K562 (cell line): ENCODE measurements at regions not wholly inside any gene's neighbourhood (a gene's known extent, or its start where the extent isn't known, plus 50 kb on each side); places are given as distances from the start of the nearest gene placed in this dataset.
A peak's percentile ranks its signal among the peaks of the same experiment; 100 is the strongest.

Experiments
- BRCA1 ChIP-seq, 2 experiments: fragments of 450-650 bp in 1 of 2; sonication (generic) in 1 of 2; formaldehyde crosslinking in 1 of 2; IDR thresholded peaks; 2 replicates each; pipeline versions ENCODE4 v1.5.0 to v1.6.1; 2017 to 2020; ENCODE audit warnings: mild to moderate bottlenecking in 1 of 2, missing genetic modification reagents in 1 of 2
- CBFA2T2 ChIP-seq: fragments of 450-650 bp; conservative IDR thresholded peaks from 2 replicates; pipeline ENCODE4 v1.6.1; 2017; ENCODE audit warnings: mild to moderate bottlenecking
- CBX2 ChIP-seq: fragments of 200-600 bp; sonication (generic); IDR thresholded peaks from one replicate; pipeline ENCODE4 v1.6.1; 2012; ENCODE audit warnings: mild to moderate bottlenecking, low read length, inconsistent platforms; ENCODE audit not compliant: insufficient read depth, poor library complexity, severe bottlenecking
- HNRNPLL ChIP-seq: fragments of 200-400 bp; formaldehyde crosslinking; IDR thresholded peaks from 2 replicates; pipeline ENCODE4 v1.6.1; 2017; ENCODE audit warnings: low read length, low read depth, mild to moderate bottlenecking; ENCODE audit not compliant: poor library complexity, severe bottlenecking
- HOXB6 ChIP-seq: fragments of 250-450 bp; sonication (Bioruptor Pico); IDR thresholded peaks from 2 replicates; pipeline ENCODE4 v1.5.1; 2022; ENCODE audit warnings: mild to moderate bottlenecking, borderline replicate concordance
- MBD2 ChIP-seq: sonication (generic); IDR thresholded peaks from 2 replicates; pipeline ENCODE4 v1.6.1; 2016; ENCODE audit warnings: low read depth, borderline replicate concordance
- OTX1 ChIP-seq: fragments of 450-650 bp; formaldehyde crosslinking; IDR thresholded peaks from 2 replicates; pipeline ENCODE4 v1.4.0; 2022; ENCODE audit warnings: mild to moderate bottlenecking
- RBFOX2 ChIP-seq: fragments of 200-400 bp; formaldehyde crosslinking; IDR thresholded peaks from 2 replicates; pipeline ENCODE4 v1.6.1; 2017; ENCODE audit warnings: low read depth, mild to moderate bottlenecking, low read length, moderate library complexity
- RCOR1 ChIP-seq, 2 experiments: IDR thresholded peaks; 2 replicates each; pipeline ENCODE4 v1.6.1; 2012; ENCODE audit warnings: low read depth in 2 of 2, low read length in 2 of 2, borderline replicate concordance in 1 of 2, improper control_type of control experiment in 1 of 2
- SOX6 ChIP-seq: fragments of 450-650 bp; IDR thresholded peaks from 2 replicates; pipeline ENCODE4 v1.6.1; 2014; ENCODE audit warnings: mild to moderate bottlenecking
- SPI1 ChIP-seq: IDR thresholded peaks from 2 replicates; pipeline ENCODE4 v1.6.1; 2011; ENCODE audit warnings: low read depth, low read length, control low read depth, borderline replicate concordance
- ZNF347 ChIP-seq: fragments of 450-650 bp; formaldehyde crosslinking; IDR thresholded peaks from 2 replicates; pipeline ENCODE4 v1.4.0; 2020; ENCODE audit warnings: low read depth, mild to moderate bottlenecking, moderate library complexity
- ZNF644 ChIP-seq: fragments of 200-800 bp; sonication (Bioruptor generic); IDR thresholded peaks from 2 replicates; pipeline ENCODE4 v1.6.1; 2016; ENCODE audit warnings: low read depth, missing genetic modification characterization, missing compliant biosample characterization
- TF ChIP-seq, protein P1 (sequence below): fragments of 250-450 bp; sonication (Bioruptor Pico); IDR thresholded peaks from 2 replicates; pipeline ENCODE4 v1.4.0; 2020
- TF ChIP-seq, protein P2 (sequence below): fragments of 250-450 bp; sonication (Bioruptor Pico); IDR thresholded peaks from 2 replicates; pipeline ENCODE4 v1.5.0; 2021; ENCODE audit warnings: mild to moderate bottlenecking, moderate library complexity
- TF ChIP-seq, protein P3 (sequence below): fragments of 450-650 bp; IDR thresholded peaks from one replicate; pipeline ENCODE4 v1.6.1; 2018; ENCODE audit warnings: mild to moderate bottlenecking, moderate library complexity; ENCODE audit not compliant: partially characterized antibody

DNA sequence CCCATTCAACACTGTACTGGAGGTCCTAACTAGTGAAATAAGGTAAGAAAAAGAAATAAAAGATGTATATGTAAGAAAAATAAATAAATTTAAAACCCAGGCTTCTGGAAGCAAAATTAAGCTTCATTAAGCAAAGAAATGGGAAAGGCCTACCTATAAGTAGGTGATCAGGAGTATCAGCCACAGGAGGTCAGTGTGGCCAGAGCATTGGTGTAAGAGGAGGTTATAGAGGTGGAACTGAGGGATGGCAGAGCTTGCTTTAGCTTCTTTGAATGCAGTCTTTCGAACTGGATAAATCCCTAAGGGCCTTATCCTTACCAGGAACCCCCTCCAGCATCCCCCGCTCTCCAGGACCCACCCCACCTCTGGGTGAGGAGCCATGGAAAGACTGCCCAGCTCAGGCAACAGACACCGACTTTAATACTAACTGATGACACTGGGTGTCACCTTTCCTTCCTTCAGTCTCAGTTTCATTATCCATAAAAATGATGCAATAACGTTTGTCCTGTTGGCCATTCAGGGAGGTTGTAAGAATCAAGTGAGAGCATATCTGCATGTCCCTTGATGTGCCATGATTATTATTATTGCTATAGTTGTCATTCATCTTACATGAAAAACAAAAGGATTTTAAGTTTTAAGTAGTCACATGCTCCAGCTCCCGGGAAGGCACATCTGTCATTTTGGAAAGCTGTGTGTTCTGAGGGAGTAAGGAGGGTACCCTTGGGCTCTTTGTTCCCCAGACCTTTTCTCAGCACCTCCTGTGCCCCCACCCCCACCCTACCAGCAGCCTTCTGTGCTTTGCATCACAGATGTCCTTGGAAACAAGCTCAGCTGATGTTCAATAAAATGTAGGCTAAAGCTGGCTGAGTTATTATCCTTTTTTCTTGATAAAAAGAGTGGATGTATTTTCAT, 50.8 kb upstream of the CTNNA1 start (continued):
- no peak for TF ChIP-seq CBX2
- TF ChIP-seq RCOR1 (IDR thresholded peaks at IDR 0.05; ENCODE audit: borderline replicate concordance in 1 of 2, low read depth in 2 of 2, low read length in 2 of 2): peak in 1 of 2 experiments; percentile 43; a peak in 2 of 4 replicates
- TF ChIP-seq HNRNPLL: no peak
- TF ChIP-seq HOXB6 (CRISPR knock-in tag): no peak
- peak; percentile 61 for TF ChIP-seq SOX6
- TF ChIP-seq RBFOX2: peak; percentile 70
- no peak for TF ChIP-seq ZNF347 (CRISPR knock-in tag)
- TF ChIP-seq, protein P1, sequence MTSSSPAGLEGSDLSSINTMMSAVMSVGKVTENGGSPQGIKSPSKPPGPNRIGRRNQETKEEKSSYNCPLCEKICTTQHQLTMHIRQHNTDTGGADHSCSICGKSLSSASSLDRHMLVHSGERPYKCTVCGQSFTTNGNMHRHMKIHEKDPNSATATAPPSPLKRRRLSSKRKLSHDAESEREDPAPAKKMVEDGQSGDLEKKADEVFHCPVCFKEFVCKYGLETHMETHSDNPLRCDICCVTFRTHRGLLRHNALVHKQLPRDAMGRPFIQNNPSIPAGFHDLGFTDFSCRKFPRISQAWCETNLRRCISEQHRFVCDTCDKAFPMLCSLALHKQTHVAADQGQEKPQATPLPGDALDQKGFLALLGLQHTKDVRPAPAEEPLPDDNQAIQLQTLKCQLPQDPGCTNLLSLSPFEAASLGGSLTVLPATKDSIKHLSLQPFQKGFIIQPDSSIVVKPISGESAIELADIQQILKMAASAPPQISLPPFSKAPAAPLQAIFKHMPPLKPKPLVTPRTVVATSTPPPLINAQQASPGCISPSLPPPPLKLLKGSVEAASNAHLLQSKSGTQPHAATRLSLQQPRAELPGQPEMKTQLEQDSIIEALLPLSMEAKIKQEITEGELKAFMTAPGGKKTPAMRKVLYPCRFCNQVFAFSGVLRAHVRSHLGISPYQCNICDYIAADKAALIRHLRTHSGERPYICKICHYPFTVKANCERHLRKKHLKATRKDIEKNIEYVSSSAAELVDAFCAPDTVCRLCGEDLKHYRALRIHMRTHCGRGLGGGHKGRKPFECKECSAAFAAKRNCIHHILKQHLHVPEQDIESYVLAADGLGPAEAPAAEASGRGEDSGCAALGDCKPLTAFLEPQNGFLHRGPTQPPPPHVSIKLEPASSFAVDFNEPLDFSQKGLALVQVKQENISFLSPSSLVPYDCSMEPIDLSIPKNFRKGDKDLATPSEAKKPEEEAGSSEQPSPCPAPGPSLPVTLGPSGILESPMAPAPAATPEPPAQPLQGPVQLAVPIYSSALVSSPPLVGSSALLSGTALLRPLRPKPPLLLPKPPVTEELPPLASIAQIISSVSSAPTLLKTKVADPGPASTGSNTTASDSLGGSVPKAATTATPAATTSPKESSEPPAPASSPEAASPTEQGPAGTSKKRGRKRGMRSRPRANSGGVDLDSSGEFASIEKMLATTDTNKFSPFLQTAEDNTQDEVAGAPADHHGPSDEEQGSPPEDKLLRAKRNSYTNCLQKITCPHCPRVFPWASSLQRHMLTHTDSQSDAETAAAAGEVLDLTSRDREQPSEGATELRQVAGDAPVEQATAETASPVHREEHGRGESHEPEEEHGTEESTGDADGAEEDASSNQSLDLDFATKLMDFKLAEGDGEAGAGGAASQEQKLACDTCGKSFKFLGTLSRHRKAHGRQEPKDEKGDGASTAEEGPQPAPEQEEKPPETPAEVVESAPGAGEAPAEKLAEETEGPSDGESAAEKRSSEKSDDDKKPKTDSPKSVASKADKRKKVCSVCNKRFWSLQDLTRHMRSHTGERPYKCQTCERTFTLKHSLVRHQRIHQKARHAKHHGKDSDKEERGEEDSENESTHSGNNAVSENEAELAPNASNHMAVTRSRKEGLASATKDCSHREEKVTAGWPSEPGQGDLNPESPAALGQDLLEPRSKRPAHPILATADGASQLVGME: no peak
- no peak for TF ChIP-seq OTX1 (CRISPR knock-in tag)
- TF ChIP-seq, protein P2, sequence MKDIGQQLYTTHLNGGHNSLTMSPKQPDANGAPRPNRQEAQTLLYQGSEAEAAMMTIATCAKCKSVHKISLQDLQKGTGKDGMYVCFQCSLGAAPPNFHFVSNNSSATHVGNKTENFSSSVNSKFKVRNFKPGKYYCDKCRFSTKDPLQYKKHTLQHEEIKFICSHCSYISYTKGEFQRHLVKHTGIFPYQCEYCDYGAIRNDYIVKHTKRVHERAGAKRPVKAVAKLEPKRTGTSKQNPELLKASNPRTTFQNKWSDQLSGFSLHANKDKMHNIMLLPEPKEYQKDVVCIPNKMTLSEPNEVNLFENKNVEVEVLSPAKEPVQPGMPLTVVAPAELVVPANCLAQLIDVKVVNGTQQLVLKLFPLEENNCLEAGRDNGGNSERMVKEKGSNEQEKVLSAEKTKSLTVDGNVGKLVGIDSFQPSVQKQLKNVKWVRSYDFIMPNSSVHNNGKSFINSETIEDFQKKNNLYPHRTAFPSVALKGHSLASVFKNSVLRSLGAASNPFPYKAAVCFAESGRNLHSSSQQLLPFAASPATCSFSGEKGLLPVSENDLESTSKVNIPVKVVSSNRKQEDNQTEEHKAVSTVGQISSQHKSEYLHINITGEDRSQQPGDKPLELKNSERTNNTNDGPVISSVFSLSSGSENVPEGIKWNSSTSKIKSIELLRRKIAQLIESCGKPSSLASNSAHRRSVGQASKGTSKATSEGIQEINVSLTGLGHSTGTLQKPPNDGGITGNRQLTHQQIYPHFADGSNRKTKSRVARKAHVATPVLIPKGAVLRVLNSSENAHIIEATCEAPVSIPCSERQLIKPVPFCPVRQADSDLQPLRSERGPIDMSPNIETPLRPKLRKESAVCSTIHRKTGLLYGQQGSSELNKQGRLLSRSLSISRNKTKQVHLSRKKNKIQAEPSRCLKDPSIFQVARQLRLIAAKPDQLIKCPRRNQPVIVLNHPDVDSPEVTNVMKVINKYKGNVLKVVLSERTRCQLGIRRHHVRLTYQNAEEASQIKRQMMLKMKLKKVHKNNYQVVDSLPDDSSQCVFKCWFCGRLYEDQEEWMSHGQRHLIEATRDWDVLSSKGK: no peak
- no peak for TF ChIP-seq MBD2
- no peak for TF ChIP-seq SPI1
- TF ChIP-seq ZNF644: 0 out of 2 replicates have a peak, but pooled peaks have one; percentile 2
- TF ChIP-seq, protein P3, sequence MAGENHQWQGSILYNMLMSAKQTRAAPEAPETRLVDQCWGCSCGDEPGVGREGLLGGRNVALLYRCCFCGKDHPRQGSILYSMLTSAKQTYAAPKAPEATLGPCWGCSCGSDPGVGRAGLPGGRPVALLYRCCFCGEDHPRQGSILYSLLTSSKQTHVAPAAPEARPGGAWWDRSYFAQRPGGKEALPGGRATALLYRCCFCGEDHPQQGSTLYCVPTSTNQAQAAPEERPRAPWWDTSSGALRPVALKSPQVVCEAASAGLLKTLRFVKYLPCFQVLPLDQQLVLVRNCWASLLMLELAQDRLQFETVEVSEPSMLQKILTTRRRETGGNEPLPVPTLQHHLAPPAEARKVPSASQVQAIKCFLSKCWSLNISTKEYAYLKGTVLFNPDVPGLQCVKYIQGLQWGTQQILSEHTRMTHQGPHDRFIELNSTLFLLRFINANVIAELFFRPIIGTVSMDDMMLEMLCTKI: no peak
- TF ChIP-seq BRCA1 (IDR thresholded peaks at IDR 0.05): no peak
- TF ChIP-seq BRCA1 (CRISPR knock-in tag; IDR thresholded peaks at IDR 0.05): no peak
- no peak for TF ChIP-seq CBFA2T2
